GM13976 (cell line): ENCODE measurements at regions not wholly inside any gene's neighbourhood (a gene's known extent, or its start where the extent isn't known, plus 50 kb on each side); places are given as distances from the start of the nearest gene placed in this dataset.
"Not testable (repeated sequence)": the region's sequence is repeated elsewhere in the genome, so short reads cannot be mapped to it uniquely, and the experiment has no call there.

ENCODE experiments used
- DNase-seq: peaks from one replicate; pipeline ENCODE4 v3.0.0; 2012; ENCODE audit warnings: low spot score
- CTCF ChIP-seq: IDR thresholded peaks from 2 replicates; pipeline ENCODE4 v1.5.1; 2012; ENCODE audit warnings: borderline replicate concordance, mild to moderate bottlenecking; ENCODE audit not compliant: insufficient read depth; ENCODE audit errors: extremely low read depth, missing control alignments, control extremely low read depth
- in situ Hi-C: fragments of 300-500 bp; cut with MboI; formaldehyde crosslinking; loops from one replicate; pipeline ENCODE4 v1.12.0; 2022; ENCODE audit warnings: low sequenced_read_pairs, mixed read lengths, inconsistent platforms; ENCODE audit not compliant: unreplicated experiment

- in situ Hi-C loops, result no loop called here
- no peak for DNase-seq
- no peak for TF ChIP-seq CTCF
Observed at GRCh38 chr6:150521482-150521881, 78.2 kb upstream of the PLEKHG1 start.

DNA sequence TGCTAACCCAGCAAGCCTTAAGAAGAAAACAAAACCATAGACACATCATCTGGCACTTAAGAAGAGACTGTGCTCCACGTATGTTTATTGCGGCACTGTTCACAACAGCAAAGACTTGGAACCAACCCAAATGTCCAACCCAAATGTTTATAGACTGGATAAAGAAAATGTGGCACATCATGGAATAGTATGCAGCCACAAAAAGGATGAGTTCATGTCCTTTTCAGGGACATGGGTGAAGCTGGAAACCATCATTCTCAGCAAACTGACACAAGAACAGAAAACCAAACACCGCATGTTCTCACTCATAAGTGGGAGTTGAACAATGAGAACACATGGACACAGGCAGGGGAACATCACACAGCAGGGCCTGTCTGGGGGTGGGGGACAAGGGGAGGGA is 76.5 kb upstream of the PLEKHG1 start:
- in situ Hi-C loops, DNase-seq: not testable (repeated sequence)

DNA sequence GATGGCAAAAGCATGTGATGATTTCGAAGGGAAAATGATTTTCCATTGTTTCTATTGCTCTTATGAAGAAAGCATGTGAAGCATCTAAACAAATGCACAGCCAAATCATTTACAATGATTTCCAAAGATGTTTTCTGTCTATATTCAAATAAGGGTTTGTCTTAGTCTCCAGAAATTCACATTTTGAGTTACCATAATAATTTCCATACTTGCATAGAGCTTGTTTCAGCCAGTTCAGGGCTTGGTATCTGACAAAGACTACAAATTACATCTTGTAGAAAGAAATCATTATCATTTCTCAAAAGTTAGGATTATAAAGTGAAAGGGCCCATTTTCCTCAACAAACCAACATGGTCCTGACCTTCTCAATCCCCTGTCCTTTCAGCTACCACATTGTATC is 74.4 kb upstream of the PLEKHG1 start:
- in situ Hi-C loops, result no loop called here
- no peak for DNase-seq
- TF ChIP-seq CTCF, result no peak

DNA sequence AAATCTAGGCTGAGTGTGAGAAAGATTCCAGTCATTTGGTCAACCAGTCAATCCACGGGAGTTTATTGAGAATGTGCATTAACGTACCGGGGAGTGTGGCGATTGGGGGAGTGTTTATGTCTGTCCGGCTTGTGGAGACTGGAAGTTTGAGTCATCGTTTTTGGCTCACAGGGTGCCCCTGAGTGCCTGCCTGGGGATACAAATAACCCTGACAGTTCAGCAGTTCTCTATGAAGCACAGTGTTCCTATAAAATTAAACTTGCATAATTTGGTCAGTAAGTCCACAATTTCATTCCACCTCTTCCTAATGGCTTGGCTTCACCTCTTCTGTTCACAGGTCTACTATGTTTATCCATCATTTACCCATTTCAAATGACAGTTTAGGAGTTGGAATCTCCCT is 72.6 kb upstream of the PLEKHG1 start:
- DNase-seq, result no peak
- in situ Hi-C loops, result no loop called here
- TF ChIP-seq CTCF, result no peak

DNA sequence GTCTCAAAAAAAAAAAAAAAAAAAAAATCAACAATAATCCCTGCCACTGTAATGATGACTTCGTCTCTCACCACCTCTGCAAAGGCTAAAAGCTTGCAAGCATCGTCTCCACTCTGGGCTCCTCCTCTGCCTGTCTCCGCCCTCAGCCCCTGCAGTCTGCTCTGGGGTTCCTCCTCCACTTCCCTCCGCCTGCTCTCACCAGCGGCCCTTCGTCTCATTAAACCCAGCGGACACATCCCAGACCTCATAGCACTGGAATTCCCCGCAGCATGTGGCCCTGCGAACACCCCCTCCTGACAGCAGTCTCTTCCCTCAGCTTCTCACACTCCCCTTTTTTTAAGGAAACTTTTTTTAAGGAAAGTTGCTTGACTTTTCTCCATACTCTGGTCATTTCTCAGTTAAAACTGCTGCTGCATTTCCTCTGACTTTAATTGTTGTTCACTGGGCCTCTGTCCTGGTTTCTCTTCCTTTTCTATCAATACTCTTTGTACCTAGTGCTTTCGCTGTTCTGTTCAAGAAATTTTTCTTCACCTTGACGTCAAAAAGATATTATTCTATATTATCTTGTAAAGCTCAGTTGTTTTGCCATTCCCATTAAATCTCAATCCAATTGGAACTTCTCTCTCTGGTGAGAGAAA is 70.9 kb upstream of the PLEKHG1 start:
- no peak for TF ChIP-seq CTCF
- DNase-seq, result no peak
- in situ Hi-C loops, result no loop called here

DNA sequence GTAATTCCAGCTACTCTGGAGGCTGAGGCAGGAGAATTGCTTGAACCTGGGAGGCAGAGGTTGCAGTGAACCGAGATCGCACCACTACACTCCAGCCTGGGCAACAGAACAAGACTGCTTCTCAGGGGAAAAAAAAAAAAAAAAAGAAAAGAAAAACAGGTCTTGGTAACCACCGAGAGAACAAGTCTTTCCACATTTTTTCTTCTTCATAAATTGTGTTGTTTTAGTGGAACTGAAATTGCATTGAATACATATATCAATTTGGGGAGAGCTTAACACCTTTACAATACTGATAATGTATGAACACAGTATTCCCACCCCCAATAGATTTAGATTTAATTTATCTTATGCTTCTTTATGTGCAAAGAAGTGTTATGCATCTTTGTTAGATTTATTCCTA is 70.0 kb upstream of the PLEKHG1 start:
- in situ Hi-C loops, result no loop called here
- no peak for TF ChIP-seq CTCF
- no peak for DNase-seq

GRCh38 chr6:150531957-150532356 is 67.7 kb upstream of the PLEKHG1 start:
- in situ Hi-C loops, result no loop called here
- no peak for DNase-seq

More at GRCh38 chr6:150531957-150532356, 67.7 kb upstream of the PLEKHG1 start:
- no peak for TF ChIP-seq CTCF
